ENCODE measurements at regions not wholly inside any gene's neighbourhood (a gene's known extent, or its start where the extent isn't known, plus 50 kb on each side); places are given as distances from the start of the nearest gene placed in this dataset.
A peak's percentile ranks its signal among the peaks of the same experiment; 100 is the strongest.

DNA sequence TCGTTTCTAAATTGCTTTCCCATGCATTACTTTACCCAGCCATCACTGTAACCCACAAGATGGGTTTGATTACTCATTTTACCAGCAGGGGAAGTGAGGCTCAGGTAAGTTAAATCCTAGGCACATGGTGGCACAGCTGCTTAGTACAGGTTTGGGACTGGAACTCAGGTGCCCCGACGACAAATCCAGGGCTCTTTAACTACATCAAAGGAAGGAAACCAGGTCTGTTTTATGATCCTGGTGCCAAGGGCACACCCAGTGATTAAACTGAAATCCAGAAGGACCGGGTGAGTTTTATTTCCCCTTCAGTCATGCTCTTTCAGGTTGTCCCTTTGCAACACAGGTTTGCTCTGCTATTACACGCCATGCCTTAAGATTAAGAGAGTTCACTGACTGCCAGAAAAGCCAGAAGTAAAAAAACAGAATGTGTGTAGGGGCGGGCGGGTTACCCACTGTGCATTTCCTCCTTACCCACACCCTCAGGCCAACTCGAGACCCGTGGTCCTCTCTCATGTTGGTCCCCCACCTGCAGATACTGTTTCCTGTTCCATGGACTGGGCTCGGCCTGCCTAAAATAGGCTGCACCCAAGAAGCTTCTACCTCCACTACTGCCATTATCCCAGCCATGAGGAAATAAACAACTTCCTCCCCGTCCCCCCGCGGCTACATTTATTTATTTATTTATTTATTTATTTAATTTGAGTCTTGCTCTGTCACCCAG is 55.1 kb upstream of the KDM7A start:
- H3K4me3 ChIP-seq (ENCODE audit: low read depth, low read length): peak overlapping the region; percentile 64; the same call in 1 of the 2 replicates
- DNase-seq (ENCODE audit: low read depth): no peak
- TF ChIP-seq, protein P1, sequence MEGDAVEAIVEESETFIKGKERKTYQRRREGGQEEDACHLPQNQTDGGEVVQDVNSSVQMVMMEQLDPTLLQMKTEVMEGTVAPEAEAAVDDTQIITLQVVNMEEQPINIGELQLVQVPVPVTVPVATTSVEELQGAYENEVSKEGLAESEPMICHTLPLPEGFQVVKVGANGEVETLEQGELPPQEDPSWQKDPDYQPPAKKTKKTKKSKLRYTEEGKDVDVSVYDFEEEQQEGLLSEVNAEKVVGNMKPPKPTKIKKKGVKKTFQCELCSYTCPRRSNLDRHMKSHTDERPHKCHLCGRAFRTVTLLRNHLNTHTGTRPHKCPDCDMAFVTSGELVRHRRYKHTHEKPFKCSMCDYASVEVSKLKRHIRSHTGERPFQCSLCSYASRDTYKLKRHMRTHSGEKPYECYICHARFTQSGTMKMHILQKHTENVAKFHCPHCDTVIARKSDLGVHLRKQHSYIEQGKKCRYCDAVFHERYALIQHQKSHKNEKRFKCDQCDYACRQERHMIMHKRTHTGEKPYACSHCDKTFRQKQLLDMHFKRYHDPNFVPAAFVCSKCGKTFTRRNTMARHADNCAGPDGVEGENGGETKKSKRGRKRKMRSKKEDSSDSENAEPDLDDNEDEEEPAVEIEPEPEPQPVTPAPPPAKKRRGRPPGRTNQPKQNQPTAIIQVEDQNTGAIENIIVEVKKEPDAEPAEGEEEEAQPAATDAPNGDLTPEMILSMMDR (IDR thresholded peaks at IDR 0.05; ENCODE audit: low read depth, low read length, missing control alignments): no peak

DNA sequence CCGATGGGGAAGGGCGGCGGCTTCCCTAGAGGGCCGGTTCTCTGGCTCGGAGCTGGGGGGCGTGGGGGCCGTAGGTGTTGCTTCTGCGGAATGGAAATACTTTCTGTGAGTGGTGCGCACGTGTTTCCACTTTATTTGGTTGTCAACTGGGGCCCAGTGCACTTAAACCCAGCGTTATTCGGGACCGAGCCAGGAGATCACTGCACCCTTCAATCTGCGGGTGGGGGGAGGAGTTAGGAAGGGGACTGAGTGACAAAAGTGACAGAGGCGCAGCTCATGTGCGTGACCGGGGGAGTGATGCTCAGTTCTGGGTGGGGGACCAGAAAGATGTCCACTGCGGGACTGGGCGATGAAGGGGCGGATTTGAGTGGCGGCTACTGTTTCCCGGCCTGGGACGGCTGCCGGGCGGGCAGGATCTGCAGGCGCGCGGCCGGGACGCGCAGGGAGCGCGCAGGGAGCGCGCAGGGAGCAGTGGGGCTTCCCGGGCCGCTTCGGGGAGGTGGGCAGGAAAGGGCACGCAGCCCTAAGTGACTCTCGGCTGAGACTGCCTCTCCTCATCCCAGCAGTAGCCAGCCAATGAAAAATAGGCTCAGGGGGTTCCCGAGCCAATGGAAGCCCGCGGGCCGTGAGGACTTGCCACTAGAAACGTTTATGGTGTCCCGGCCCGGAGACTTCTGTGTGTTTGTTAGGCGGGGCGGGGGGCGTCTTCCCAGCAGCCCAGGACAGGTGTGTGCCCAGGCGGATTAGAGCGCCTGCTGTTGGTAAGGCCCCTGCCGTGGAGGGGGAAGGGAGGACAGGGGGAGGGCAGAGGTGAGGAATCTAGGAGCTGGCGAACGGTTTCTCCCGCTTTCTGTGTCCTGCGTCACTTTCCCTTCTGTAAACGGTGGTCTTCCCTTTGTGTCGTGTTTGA is 54.3 kb upstream of the KDM7A start:
- TF ChIP-seq, protein P1 (IDR thresholded peaks at IDR 0.05; ENCODE audit: low read depth, low read length, missing control alignments): peak; percentile 16
- H3K4me3 ChIP-seq (ENCODE audit: low read depth, low read length): peak overlapping the region; percentile 64
- no peak for DNase-seq (ENCODE audit: low read depth)

DNA sequence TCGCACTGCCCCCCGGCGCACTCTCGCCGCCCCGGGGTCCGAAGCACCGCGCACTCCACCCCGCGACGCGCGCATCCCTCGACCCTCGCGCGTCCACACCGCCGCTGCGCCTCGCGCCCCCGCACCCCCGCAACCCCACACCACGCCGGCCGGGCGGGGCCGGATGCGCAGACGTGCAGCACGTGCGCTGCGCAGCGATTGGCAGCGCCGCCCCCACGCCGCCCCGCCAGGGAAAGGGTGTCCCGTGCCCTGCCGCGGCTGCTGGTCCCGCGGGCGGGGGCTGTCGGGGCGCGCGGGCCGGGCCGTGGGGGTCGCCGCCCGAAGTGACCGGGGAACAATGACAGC is 53.7 kb upstream of the KDM7A start:
- peak overlapping the region; percentile 64 for H3K4me3 ChIP-seq (ENCODE audit: low read depth, low read length)
- TF ChIP-seq, protein P1 (IDR thresholded peaks at IDR 0.05; ENCODE audit: low read depth, low read length, missing control alignments): no peak
- DNase-seq (ENCODE audit: low read depth): no peak

DNA sequence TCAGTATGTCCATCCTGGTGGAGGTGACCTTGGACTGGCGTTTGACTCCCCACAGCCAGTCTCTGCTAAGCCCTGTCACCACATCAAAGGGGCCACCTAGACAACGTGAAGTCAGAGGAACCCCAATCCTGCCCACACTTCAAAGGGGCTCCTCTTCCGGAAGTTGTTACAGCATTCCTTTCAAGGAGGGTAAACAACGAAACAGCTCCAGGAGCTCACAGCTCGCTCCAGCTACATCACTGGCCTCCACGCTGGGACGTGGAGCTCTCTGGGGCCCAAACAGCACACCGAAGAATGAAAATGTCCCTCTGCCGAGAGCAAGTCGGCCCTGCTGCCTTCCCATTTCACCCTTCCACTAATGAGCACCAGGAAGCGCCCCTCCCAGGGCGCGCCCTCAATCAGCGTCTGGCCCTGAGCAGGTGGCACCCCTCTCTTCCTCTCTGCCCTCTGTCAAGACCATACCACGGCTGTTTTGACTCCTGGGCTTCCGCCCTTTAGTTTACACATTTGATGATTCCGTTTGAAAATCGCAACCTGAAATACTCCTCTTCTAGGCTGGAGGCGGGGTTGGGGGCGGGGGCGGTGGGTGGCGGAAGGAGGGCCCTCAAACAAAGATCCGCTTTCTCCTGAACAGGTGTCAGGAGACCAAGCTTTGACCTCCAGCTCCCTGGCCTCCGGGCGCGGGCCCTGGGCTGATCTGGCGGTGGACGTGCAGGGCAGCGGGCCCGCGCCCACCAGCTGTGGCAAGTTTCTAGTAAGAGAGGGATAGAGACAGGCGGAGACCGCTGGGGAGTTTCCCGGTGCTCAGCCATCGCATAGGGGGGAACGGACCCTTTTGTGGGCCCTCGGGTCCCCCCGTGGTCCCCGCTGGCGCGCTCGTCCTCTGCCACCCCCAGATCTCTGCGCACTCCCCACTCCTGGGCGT is 53.1 kb upstream of the KDM7A start:
- DNase-seq (ENCODE audit: low read depth): no peak
- peak overlapping the region; percentile 64 for H3K4me3 ChIP-seq (ENCODE audit: low read depth, low read length)
- TF ChIP-seq, protein P1 (IDR thresholded peaks at IDR 0.05; ENCODE audit: low read depth, low read length, missing control alignments): no peak

DNA sequence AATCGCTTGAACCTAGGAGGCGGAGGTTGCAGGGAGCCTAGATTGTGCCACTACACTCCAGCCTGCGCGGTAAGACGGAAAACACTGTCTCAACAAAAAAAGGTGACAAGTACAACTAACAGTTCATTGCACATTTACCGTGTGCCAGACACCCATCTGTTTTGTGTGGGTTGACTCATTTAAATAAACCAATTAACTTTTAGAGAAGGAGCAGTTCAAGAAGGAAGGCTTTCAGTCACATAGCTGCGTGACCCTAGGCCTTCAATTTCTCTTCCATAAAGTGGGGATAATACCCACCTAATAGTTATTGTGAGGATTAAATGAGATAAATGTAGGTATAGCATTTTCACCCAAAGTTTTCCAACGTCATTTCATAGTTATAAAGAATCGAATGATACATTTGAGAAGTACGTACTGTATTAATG is 52.3 kb upstream of the KDM7A start:
- DNase-seq (ENCODE audit: low read depth): no peak
- H3K4me3 ChIP-seq (ENCODE audit: low read depth, low read length): no peak overlapping the region
- TF ChIP-seq, protein P1 (IDR thresholded peaks at IDR 0.05; ENCODE audit: low read depth, low read length, missing control alignments): no peak
